Heart right ventricle (tissue), 16 donors: ENCODE measurements at regions not wholly inside any gene's neighbourhood (a gene's known extent, or its start where the extent isn't known, plus 50 kb on each side); places are given as distances from the start of the nearest gene placed in this dataset.

Source experiments
- ATAC-seq, 8 donors: fragments of 200-7000 bp; cut with Tn5 transposase; one replicate each; pipeline ENCODE4 v1.9.1; 2020; ENCODE audit warnings: mild to moderate bottlenecking in 8 of 8, moderate library complexity in 8 of 8, moderate number of reproducible peaks in 1 of 8
- DNase-seq, 2 donors: peaks; one replicate each; pipeline ENCODE4 v3.0.0-alpha.2; 2020
- H3K27ac ChIP-seq, 10 donors: fragments of 200-600 bp; sonication (generic) in 2 of 10; one replicate each; pipeline versions ENCODE4 v1.5.0 to v1.8.0; 2020 to 2022; ENCODE audit warnings: mild to moderate bottlenecking in 3 of 10
- H3K27me3 ChIP-seq, 7 donors: fragments of 200-600 bp; one replicate each; pipeline ENCODE4 v1.8.0; 2021 to 2022; ENCODE audit warnings: mild to moderate bottlenecking in 2 of 7
- H3K36me3 ChIP-seq, 9 donors: fragments of 200-600 bp; sonication (generic) in 1 of 9; one replicate each; pipeline versions ENCODE4 v1.5.0 to v1.8.0; 2020 to 2022; ENCODE audit warnings: mild to moderate bottlenecking in 2 of 9
- H3K4me1 ChIP-seq, 9 donors: fragments of 200-600 bp; sonication (generic) in 1 of 9; one replicate each; pipeline versions ENCODE4 v1.5.0 to v1.8.0; 2020 to 2022; ENCODE audit warnings: mild to moderate bottlenecking in 4 of 9
- H3K4me3 ChIP-seq, 10 donors: fragments of 200-600 bp; sonication (generic) in 2 of 10; one replicate each; pipeline versions ENCODE4 v1.5.0 to v1.8.0; 2020 to 2022; ENCODE audit warnings: mild to moderate bottlenecking in 7 of 10, moderate library complexity in 2 of 10
- H3K9me3 ChIP-seq, 11 donors: fragments of 200-600 bp in 10 of 11; sonication (generic) in 2 of 11; one replicate each; pipeline versions ENCODE4 v1.5.0 to v1.8.0; 2013 to 2022; ENCODE audit warnings: mild to moderate bottlenecking in 2 of 11, control low read depth in 1 of 11, moderate library complexity in 1 of 11
- CTCF ChIP-seq, 9 donors: fragments of 200-600 bp; sonication (generic) in 2 of 9; IDR thresholded peaks; one replicate each; pipeline versions ENCODE4 v1.5.0 to v1.8.0; 2021 to 2022; ENCODE audit warnings: antibody characterized with exemption in 9 of 9, mild to moderate bottlenecking in 5 of 9, moderate library complexity in 1 of 9
- WGBS, 2 donors: extraction: QIAGEN DNeasy Blood & Tissue Kit; methylation state at CpG; one replicate each; pipeline ENCODE4 v1.1.7; 2013; ENCODE audit warnings: inconsistent platforms in 1 of 2; 5-methylcytosine and 5-hydroxymethylcytosine counted together
- intact Hi-C, 10 donors: fragments of 100-400 bp; cut with DNase I; formaldehyde crosslinking; loops; one replicate each; pipeline versions ENCODE4 v1.11.1 to v1.14.2; 2022
- donor health status: Arrhythmogenic right ventricular cardiomyopathy.
- donor health status: ischemic (EF 13 %, LVEDD 7.1; RV severe dilation, severe dysfunction).
- donor health status: healthy with polysubstance abuse.
- donor health status: DM: no; HTN: yes; CAD: no.
- donor health status: DM: no; HTN: no; CAD: no.
- donor health status: ischemic (EF 25% LVEDD 6.9; RV normal size, moderate dysfunction).
- donor health status: ischemic (EF 25% LVEDD 5.7; RV mildly dilated, moderate dysfunction).
- donor health status: healthy.
- donor health status: DM: yes; HTN: yes; CAD: no.
- donor health status: Ischemic cardiomyopathy.
- donor health status: ischemic (EF 35%, LVEDD 5.7; RV mildly dilated, moderate dysfunction).
- donor health status: nonischemic (EF 11% LVEDD 7.7; RV severe dilation, severe dysfunction).
- donor health status: DM: yes; HTN: yes; CAD: no.
- donor health status: PGD.
- donor health status: ischemic (EF 29% LVEDD 5.4; RV normal size, mild dysfunction).
- donor health status: nonischemic (EF 23%, LVEDD 6.1; RV moderate dilation, normal function).

GRCh38 chr13:72341904-72342303, 385.5 kb downstream of the MZT1 start:
- Histone ChIP-seq H3K4me1 (no peaks in the 10 kb centered on the region), H3K36me3 (no peaks in the 10 kb centered on the region), H3K27me3 (no peaks in the 10 kb centered on the region), H3K9me3 (peaks cover 0 to 27% (median 0%) of the 10 kb centered on the region in 11 donors), H3K4me3 (no peak overlapping the region), H3K27ac (no peak overlapping the region)
- WGBS, 2 donors, result 84% methylated on average over 5 of the region's 5 CpGs
- no peak for TF ChIP-seq CTCF (IDR thresholded peaks at IDR 0.05)
- intact Hi-C loops, result no loop called here
- DNase-seq, result no peak
- no peak for ATAC-seq

GRCh38 chr13:72317346-72318109, 409.9 kb downstream of the MZT1 start:
- Histone ChIP-seq H3K9me3 (peaks cover 0 to 6% (median 0%) of the 10 kb centered on the region in 11 donors), H3K36me3 (no peaks in the 10 kb centered on the region), H3K27me3 (peaks cover 0 to 5% (median 0%) of the 10 kb centered on the region in 7 donors), H3K4me3 (no peak overlapping the region), H3K4me1 (no peaks in the 10 kb centered on the region), H3K27ac (no peak overlapping the region)
- no peak for DNase-seq
- TF ChIP-seq CTCF (IDR thresholded peaks at IDR 0.05), result no peak
- ATAC-seq, result no peak
- intact Hi-C loops, result no loop called here
- 82% methylated on average over 3 of the region's 3 CpGs for WGBS, 2 donors

GRCh38 chr13:72316716-72317115, 410.7 kb downstream of the MZT1 start:
- H3K4me3 ChIP-seq, result no peak overlapping the region
- no peak overlapping the region for H3K27ac ChIP-seq
- TF ChIP-seq CTCF (IDR thresholded peaks at IDR 0.05), result no peak
- ATAC-seq (no peak), DNase-seq (no peak)
- H3K4me1 ChIP-seq, result no peaks in the 10 kb centered on the region
- H3K27me3 ChIP-seq, result peaks cover 0 to 5% (median 0%) of the 10 kb centered on the region in 7 donors
- intact Hi-C loops, result no loop called here
- 81 to 88% methylated on average over 5 of the region's 5 CpGs for WGBS, 2 donors
- no peaks in the 10 kb centered on the region for H3K36me3 ChIP-seq
- H3K9me3 ChIP-seq, result peaks cover 0 to 4% (median 0%) of the 10 kb centered on the region in 11 donors

- no peaks in the 10 kb centered on the region for H3K9me3 ChIP-seq
- intact Hi-C loops, result no loop called here
- H3K36me3 ChIP-seq, result no peaks in the 10 kb centered on the region
- ATAC-seq (no peak), DNase-seq (no peak)
- no peak overlapping the region for H3K4me3 ChIP-seq
- no peak for TF ChIP-seq CTCF (IDR thresholded peaks at IDR 0.05)
- H3K27ac ChIP-seq, result no peak overlapping the region
- WGBS, 2 donors, result 71 to 77% methylated on average over 3 of the region's 3 CpGs
- no peaks in the 10 kb centered on the region for H3K27me3 ChIP-seq
- no peaks in the 10 kb centered on the region for H3K4me1 ChIP-seq
These were observed 412.1 kb downstream of the MZT1 start for GRCh38 chr13:72315312-72315711.
